ENCODE measurements at regions not wholly inside any gene's neighbourhood (a gene's known extent, or its start where the extent isn't known, plus 50 kb on each side); places are given as distances from the start of the nearest gene placed in this dataset.
"Not testable (repeated sequence)": the region's sequence is repeated elsewhere in the genome, so short reads cannot be mapped to it uniquely, and the experiment has no call there.

GRCh38 chr1:60916199-60916598, 166.2 kb upstream of the NFIA start:
- Histone ChIP-seq H3K36me3 (no peaks in the 10 kb centered on the region), H3K4me3 (no peak overlapping the region), H3K9me3 (no peaks in the 10 kb centered on the region), H3K4me1 (no peaks in the 10 kb centered on the region), H3K27ac (no peak overlapping the region), H3K27me3 (no peaks in the 10 kb centered on the region)
- ATAC-seq: no peak
- no peak for DNase-seq
- TF ChIP-seq, protein P1, sequence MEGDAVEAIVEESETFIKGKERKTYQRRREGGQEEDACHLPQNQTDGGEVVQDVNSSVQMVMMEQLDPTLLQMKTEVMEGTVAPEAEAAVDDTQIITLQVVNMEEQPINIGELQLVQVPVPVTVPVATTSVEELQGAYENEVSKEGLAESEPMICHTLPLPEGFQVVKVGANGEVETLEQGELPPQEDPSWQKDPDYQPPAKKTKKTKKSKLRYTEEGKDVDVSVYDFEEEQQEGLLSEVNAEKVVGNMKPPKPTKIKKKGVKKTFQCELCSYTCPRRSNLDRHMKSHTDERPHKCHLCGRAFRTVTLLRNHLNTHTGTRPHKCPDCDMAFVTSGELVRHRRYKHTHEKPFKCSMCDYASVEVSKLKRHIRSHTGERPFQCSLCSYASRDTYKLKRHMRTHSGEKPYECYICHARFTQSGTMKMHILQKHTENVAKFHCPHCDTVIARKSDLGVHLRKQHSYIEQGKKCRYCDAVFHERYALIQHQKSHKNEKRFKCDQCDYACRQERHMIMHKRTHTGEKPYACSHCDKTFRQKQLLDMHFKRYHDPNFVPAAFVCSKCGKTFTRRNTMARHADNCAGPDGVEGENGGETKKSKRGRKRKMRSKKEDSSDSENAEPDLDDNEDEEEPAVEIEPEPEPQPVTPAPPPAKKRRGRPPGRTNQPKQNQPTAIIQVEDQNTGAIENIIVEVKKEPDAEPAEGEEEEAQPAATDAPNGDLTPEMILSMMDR (IDR thresholded peaks at IDR 0.05): no peak
- intact Hi-C loops (cut with DNase I): no loop called here

GRCh38 chr1:60915441-60915840, 166.9 kb upstream of the NFIA start:
- no peaks in the 10 kb centered on the region for H3K4me1 ChIP-seq
- no peaks in the 10 kb centered on the region for H3K36me3 ChIP-seq
- DNase-seq (no peak), ATAC-seq (no peak)
- no peaks in the 10 kb centered on the region for H3K9me3 ChIP-seq
- no peak overlapping the region for H3K27ac ChIP-seq
- no peak overlapping the region for H3K4me3 ChIP-seq
- no peaks in the 10 kb centered on the region for H3K27me3 ChIP-seq
- TF ChIP-seq, protein P1 (IDR thresholded peaks at IDR 0.05): no peak
- intact Hi-C loops (cut with DNase I): no loop called here

DNA sequence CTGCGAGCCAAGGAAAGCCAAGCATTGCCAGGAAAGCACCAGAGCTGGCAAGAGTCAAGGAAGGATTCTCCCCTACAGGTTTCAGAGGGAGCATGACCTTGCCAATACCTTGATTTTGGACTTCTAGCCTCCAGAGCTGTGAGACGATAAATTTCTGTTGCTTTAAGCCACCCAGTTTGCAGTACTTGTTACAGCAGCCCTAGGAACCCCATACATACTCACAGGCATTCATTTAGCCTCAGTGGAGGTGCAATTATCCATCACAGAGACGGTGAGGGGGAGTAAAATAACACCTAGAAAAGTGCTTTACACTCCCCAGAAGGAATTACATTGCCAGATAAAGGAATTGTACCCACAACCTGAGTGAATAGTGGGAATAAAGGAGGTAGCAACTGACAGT, 167.4 kb upstream of the NFIA start:
- DNase-seq (no peak), ATAC-seq (no peak)
- Histone ChIP-seq H3K27ac (no peak overlapping the region), H3K4me3 (no peak overlapping the region), H3K4me1 (no peaks in the 10 kb centered on the region), H3K27me3 (no peaks in the 10 kb centered on the region), H3K9me3 (no peaks in the 10 kb centered on the region), H3K36me3 (no peaks in the 10 kb centered on the region)
- intact Hi-C loops (cut with DNase I): no loop called here
- TF ChIP-seq, protein P1 (IDR thresholded peaks at IDR 0.05): no peak

GRCh38 chr1:60913708-60914107, 168.7 kb upstream of the NFIA start:
- H3K4me1 ChIP-seq; intact Hi-C loops (cut with DNase I); ATAC-seq: not testable (repeated sequence)

GRCh38 chr1:60913039-60913438, 169.3 kb upstream of the NFIA start:
- ATAC-seq: no peak
- TF ChIP-seq, protein P1 (IDR thresholded peaks at IDR 0.05): no peak
- Histone ChIP-seq H3K36me3 (no peaks in the 10 kb centered on the region), H3K4me3 (no peak overlapping the region), H3K27me3 (no peaks in the 10 kb centered on the region), H3K4me1 (no peaks in the 10 kb centered on the region), H3K27ac (no peak overlapping the region), H3K9me3 (no peaks in the 10 kb centered on the region)
- intact Hi-C loops (cut with DNase I): no loop called here
- DNase-seq: no peak

More at GRCh38 chr1:60913708-60914107, 168.7 kb upstream of the NFIA start:
- not testable (repeated sequence) for H3K27me3 ChIP-seq, H3K9me3 ChIP-seq, H3K4me3 ChIP-seq, H3K27ac ChIP-seq, DNase-seq, H3K36me3 ChIP-seq

GRCh38 chr1:60911966-60912697, 170.2 kb upstream of the NFIA start:
- DNase-seq: no peak
- no peaks in the 10 kb centered on the region for H3K36me3 ChIP-seq
- H3K4me1 ChIP-seq: no peaks in the 10 kb centered on the region
- no peaks in the 10 kb centered on the region for H3K9me3 ChIP-seq
- H3K27ac ChIP-seq: no peak overlapping the region
- TF ChIP-seq, protein P1 (IDR thresholded peaks at IDR 0.05): no peak
- no peaks in the 10 kb centered on the region for H3K27me3 ChIP-seq
- ATAC-seq: peak; percentile 37
- intact Hi-C loops (cut with DNase I): no loop called here
- no peak overlapping the region for H3K4me3 ChIP-seq
